HG03135 (cell line): ENCODE measurements at regions not wholly inside any gene's neighbourhood (a gene's known extent, or its start where the extent isn't known, plus 50 kb on each side); places are given as distances from the start of the nearest gene placed in this dataset.
A peak's percentile ranks its signal among the peaks of the same experiment; 100 is the strongest.
"Not testable (repeated sequence)": the region's sequence is repeated elsewhere in the genome, so short reads cannot be mapped to it uniquely, and the experiment has no call there.

Experiments used
- ATAC-seq: cut with Tn5 transposase; IDR thresholded peaks from one replicate; pipeline ENCODE4 v1.9.1; 2021; ENCODE audit warnings: mild to moderate bottlenecking, moderate library complexity; ENCODE audit not compliant: unreplicated experiment

DNA sequence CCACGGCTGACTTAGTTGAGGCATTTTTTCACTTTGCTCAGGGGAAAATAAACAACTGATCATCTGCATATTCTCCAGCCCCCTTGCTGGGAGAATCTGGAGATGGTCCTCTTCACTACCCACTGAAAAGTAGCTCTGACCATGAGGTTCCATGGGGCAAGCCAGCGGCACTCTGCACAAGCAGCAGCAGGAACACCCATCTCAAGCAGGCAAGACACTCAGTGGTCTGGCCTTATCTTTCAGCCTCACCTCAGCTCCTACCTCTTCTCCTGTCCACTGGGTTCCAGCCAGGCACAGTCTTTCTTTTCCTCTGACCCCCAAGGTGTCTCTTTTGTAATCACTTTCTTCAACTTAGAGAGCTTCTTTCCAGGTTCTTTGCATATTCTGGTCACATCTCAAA, 280.8 kb upstream of the GRIA1 start:
- ATAC-seq, result no peak

- ATAC-seq, result no peak
Observed at GRCh38 chr5:153211076-153211475, 279.4 kb upstream of the GRIA1 start.

DNA sequence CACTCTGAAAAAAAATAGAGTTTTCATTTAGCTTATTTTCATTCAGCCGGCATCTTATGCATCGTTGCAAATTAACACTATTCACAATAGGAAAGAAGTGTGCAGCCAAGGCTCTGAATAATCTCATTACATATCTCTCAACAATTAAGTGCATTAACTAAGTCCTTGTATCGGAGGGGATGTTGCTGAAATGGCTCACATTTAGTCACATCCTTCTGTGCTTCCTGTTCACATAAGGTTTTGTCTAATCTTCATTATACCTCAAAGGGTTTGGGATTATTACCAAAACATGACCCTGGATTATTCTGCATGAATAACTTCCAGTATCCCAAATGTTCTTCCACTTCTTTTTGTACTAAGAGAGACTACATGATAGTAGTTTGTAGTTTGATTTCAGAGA, 278.0 kb upstream of the GRIA1 start:
- ATAC-seq, result no peak

GRCh38 chr5:153222936-153223335, 267.5 kb upstream of the GRIA1 start:
- no peak for ATAC-seq

DNA sequence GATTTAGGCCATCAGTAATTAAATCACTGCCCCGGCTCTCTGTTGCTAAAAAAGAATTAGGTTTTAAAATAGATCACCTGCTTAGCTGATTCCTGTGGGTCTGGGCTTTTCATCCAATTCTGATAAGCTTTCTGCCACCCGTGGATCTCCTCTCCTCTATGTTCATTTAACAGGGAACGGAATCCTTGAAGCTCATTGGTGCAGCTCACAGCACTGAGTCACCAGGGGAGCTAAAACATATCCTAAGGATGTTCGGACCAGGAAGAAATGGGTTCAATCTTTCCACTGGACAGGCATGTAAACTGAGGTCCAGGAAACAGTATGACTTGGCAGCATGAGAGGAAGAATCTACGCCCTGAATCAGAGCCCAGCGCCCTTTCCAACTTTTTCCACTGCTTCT, 267.1 kb upstream of the GRIA1 start:
- ATAC-seq, result no peak

GRCh38 chr5:153224651-153225050, 265.8 kb upstream of the GRIA1 start:
- no peak for ATAC-seq

- ATAC-seq, result no peak
Observed at GRCh38 chr5:153233933-153234332, 256.5 kb upstream of the GRIA1 start.

DNA sequence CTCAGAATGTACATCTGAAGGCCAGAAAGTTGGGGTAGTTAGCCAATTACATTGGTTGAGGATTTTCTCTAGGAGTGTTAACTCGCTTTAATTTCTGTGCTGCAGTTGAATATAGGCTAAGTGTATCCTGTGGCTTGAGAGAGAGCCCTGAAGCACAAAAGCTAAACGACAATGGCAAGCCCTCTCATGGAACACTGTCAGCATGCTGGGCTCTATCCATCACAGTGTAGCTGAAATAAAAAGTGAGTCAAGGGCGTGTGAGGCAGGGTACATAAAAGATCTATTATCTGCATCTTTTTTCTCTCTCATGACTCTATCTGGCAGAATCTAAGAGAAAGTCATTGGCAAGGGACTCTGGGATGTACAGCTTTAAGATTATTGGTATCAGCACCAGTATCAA, 254.2 kb upstream of the GRIA1 start:
- ATAC-seq, result no peak

DNA sequence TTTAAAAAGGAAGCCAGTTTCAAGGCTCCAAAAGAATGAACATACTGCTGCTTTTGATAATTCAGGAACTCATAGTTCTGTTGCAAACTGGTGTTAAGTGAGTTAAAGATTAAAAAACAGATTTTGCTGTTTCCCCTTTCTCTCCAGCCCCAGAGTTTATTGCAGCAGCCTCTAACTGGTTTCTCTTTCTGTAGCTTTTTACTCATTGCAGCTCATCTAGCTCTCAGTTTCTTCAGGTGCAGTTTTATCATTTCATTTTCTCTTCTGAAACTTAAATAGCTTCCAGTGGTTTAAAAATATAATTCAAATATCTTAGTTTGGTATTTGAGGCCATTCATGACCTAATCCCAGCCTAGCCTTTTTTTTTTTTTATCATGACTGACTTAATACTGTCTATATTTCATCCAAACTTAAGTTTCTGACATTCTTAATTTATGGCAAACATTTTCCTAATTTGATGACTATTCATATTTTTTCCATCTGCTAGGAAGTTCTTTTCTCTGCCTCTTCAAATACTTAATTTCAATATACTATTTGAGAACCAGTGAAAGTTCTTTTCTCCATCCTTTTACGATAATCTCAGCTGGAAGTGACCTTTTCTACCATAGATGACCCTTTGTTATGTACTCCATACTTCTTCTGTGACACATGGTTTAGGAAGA, 252.7 kb upstream of the GRIA1 start:
- ATAC-seq, result peak; percentile 94

DNA sequence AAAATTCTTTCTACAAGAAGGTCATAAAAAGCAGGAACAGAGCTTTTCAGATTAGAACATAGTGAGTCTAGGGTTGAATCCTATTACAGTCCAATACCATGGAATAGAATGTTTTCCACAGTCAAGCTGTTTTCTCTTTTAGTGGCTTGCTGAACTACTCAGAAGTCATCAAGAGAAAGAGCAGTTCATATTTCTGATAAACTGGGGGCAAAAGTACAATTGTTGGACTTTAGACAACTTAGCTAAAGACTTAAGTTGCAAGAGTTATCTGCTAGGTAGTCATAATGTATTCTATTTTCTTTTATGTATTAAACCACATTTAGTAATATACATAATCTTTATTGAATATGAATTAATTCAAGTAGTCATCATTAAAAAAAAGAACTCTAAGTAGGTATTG, 233.1 kb upstream of the GRIA1 start:
- no peak for ATAC-seq

DNA sequence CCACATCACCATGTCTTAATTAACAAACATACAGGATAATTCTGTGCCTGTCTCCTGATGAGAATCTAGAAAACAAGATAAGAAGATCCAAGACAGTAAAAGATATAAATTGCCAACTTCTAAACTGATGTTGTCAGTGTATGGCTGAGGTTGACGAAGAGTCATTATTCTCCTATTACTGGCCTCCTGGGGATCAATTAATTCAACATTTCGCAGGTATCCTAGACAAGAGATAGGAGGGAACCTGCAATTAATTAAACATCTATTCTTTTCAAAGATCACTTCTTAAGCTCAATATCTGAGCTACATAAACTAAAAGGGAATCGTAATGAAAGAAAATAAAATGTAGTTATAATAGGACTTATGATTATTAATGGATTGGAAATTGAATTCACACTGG, 232.0 kb upstream of the GRIA1 start:
- no peak for ATAC-seq

- ATAC-seq, result no peak
Observed at GRCh38 chr5:153267506-153267905, 223.0 kb upstream of the GRIA1 start.

GRCh38 chr5:153275695-153276094, 214.8 kb upstream of the GRIA1 start:
- no peak for ATAC-seq

- no peak for ATAC-seq
Observed at GRCh38 chr5:153276151-153276550, 214.3 kb upstream of the GRIA1 start.

- not testable (repeated sequence) for ATAC-seq
Observed at GRCh38 chr5:153296251-153296844, 194.1 kb upstream of the GRIA1 start.

DNA sequence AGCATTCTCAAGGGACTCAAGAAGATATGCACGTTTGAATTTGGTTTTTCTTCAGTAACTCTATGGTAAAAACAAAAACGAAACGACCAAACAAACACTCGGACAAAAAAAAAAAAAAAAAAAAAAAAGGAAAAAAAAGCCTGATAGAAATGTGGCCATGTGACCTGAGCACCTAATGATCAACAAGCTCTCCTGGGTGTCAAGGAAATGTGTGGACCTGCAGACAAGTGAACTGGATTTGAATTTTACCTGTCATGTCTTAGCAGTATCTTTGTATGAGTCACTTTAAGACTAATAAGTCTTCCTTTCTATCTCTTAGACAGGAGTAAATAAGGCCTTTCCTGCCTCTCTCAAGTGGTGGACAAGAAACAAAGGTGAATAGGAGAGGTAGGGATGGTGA, 190.6 kb upstream of the GRIA1 start:
- no peak for ATAC-seq

DNA sequence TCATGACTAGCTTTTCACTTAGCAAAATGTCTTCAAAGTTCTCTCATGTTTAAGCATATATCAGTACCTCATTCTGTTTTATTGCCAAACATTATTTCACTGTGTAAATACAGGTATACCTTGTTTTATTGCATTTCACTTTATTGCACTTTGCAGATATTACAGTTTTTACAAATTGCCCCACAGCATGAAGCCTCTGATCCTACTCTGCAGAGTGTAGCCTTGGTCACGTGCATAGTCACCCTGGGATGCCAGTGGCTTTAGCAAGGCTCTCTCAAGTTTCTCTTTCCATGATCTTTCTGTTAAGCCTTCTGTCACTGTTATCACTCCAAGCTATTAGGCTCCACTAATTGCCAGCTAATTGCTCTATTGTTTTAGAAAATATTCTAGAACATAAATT, 182.2 kb upstream of the GRIA1 start:
- no peak for ATAC-seq

- ATAC-seq, result no peak
Observed at GRCh38 chr5:153318556-153318955, 171.9 kb upstream of the GRIA1 start.

- no peak for ATAC-seq
Observed at GRCh38 chr5:153321478-153321877, 169.0 kb upstream of the GRIA1 start.

- ATAC-seq, result no peak
Observed at GRCh38 chr5:153340139-153340538, 150.3 kb upstream of the GRIA1 start.

GRCh38 chr5:153340738-153341137, 149.7 kb upstream of the GRIA1 start:
- ATAC-seq, result no peak

- ATAC-seq, result no peak
Observed at GRCh38 chr5:153342487-153342886, 148.0 kb upstream of the GRIA1 start.

- ATAC-seq, result no peak
Observed at GRCh38 chr5:153347611-153348010, 142.9 kb upstream of the GRIA1 start.
